ENCODE measurements at regions not wholly inside any gene's neighbourhood (a gene's known extent, or its start where the extent isn't known, plus 50 kb on each side); places are given as distances from the start of the nearest gene placed in this dataset.
"Not testable (repeated sequence)": the region's sequence is repeated elsewhere in the genome, so short reads cannot be mapped to it uniquely, and the experiment has no call there.

- Mint-ChIP-seq H3K9me3 (ENCODE audit: unreplicated experiment) (no peaks in the 10 kb centered on the region), H3K36me3 (ENCODE audit: low read depth, unreplicated experiment) (no peaks in the 10 kb centered on the region), H3K27me3 (ENCODE audit: unreplicated experiment) (no peaks in the 10 kb centered on the region), H3K4me1 (ENCODE audit: unreplicated experiment) (peaks cover 2% of the 10 kb centered on the region), H3K27ac (ENCODE audit: unreplicated experiment) (no peak overlapping the region), H3K4me3 (ENCODE audit: unreplicated experiment) (no peak overlapping the region)
- no peak for TF ChIP-seq CTCF (IDR thresholded peaks at IDR 0.05; ENCODE audit: unreplicated experiment)
- DNase-seq (ENCODE audit: low spot score), result no peak
Measured at GRCh38 chr10:9449530-9449929, 1395.0 kb downstream of the GATA3 start.

- H3K4me3 Mint-ChIP-seq (ENCODE audit: unreplicated experiment), result no peak overlapping the region
- no peak for DNase-seq (ENCODE audit: low spot score)
- H3K36me3 Mint-ChIP-seq (ENCODE audit: low read depth, unreplicated experiment), result no peaks in the 10 kb centered on the region
- no peaks in the 10 kb centered on the region for H3K9me3 Mint-ChIP-seq (ENCODE audit: unreplicated experiment)
- peaks cover 2% of the 10 kb centered on the region for H3K4me1 Mint-ChIP-seq (ENCODE audit: unreplicated experiment)
- no peak overlapping the region for H3K27ac Mint-ChIP-seq (ENCODE audit: unreplicated experiment)
- no peak for TF ChIP-seq CTCF (IDR thresholded peaks at IDR 0.05; ENCODE audit: unreplicated experiment)
- H3K27me3 Mint-ChIP-seq (ENCODE audit: unreplicated experiment), result no peaks in the 10 kb centered on the region
Measured at GRCh38 chr10:9450801-9451200, 1396.3 kb downstream of the GATA3 start.

- H3K4me3 Mint-ChIP-seq (ENCODE audit: unreplicated experiment), result no peak overlapping the region
- no peak for TF ChIP-seq CTCF (IDR thresholded peaks at IDR 0.05; ENCODE audit: unreplicated experiment)
- peaks cover 2% of the 10 kb centered on the region for H3K4me1 Mint-ChIP-seq (ENCODE audit: unreplicated experiment)
- H3K27ac Mint-ChIP-seq (ENCODE audit: unreplicated experiment), result no peak overlapping the region
- H3K9me3 Mint-ChIP-seq (ENCODE audit: unreplicated experiment), result no peaks in the 10 kb centered on the region
- H3K36me3 Mint-ChIP-seq (ENCODE audit: low read depth, unreplicated experiment), result no peaks in the 10 kb centered on the region
- H3K27me3 Mint-ChIP-seq (ENCODE audit: unreplicated experiment), result no peaks in the 10 kb centered on the region
- DNase-seq (ENCODE audit: low spot score), result no peak
Measured at GRCh38 chr10:9451211-9451773, 1396.8 kb downstream of the GATA3 start.

- no peak for DNase-seq (ENCODE audit: low spot score)
- H3K4me3 Mint-ChIP-seq (ENCODE audit: unreplicated experiment), result no peak overlapping the region
- no peak overlapping the region for H3K27ac Mint-ChIP-seq (ENCODE audit: unreplicated experiment)
- no peak for TF ChIP-seq CTCF (IDR thresholded peaks at IDR 0.05; ENCODE audit: unreplicated experiment)
- no peaks in the 10 kb centered on the region for H3K9me3 Mint-ChIP-seq (ENCODE audit: unreplicated experiment)
- peaks cover 2% of the 10 kb centered on the region for H3K4me1 Mint-ChIP-seq (ENCODE audit: unreplicated experiment)
- H3K36me3 Mint-ChIP-seq (ENCODE audit: low read depth, unreplicated experiment), result no peaks in the 10 kb centered on the region
- H3K27me3 Mint-ChIP-seq (ENCODE audit: unreplicated experiment), result no peaks in the 10 kb centered on the region
Measured at GRCh38 chr10:9452056-9452455, 1397.6 kb downstream of the GATA3 start.

- not testable (repeated sequence) for DNase-seq (ENCODE audit: low spot score); H3K27ac Mint-ChIP-seq (ENCODE audit: unreplicated experiment); H3K9me3 Mint-ChIP-seq (ENCODE audit: unreplicated experiment); H3K4me1 Mint-ChIP-seq (ENCODE audit: unreplicated experiment); H3K27me3 Mint-ChIP-seq (ENCODE audit: unreplicated experiment); H3K36me3 Mint-ChIP-seq (ENCODE audit: low read depth, unreplicated experiment); H3K4me3 Mint-ChIP-seq (ENCODE audit: unreplicated experiment)
Measured at GRCh38 chr10:9453871-9454270, 1399.4 kb downstream of the GATA3 start.
